OCI-LY3 (cell line): ENCODE measurements at regions not wholly inside any gene's neighbourhood (a gene's known extent, or its start where the extent isn't known, plus 50 kb on each side); places are given as distances from the start of the nearest gene placed in this dataset.

Experiments used
- H2AFZ ChIP-seq: fragments of 200-600, 300-600 bp; shearing (Covaris generic); 2 replicates; pipeline ENCODE4 v1.6.0; 2014; ENCODE audit warnings: antibody characterized with exemption, low read depth, low read length
- H3K27ac ChIP-seq: fragments of 200-600, 300-600 bp; sonication (generic); 2 replicates; pipeline ENCODE4 v1.5.1; 2014; ENCODE audit warnings: mild to moderate bottlenecking, low read length, moderate library complexity, mixed read lengths
- H3K27me3 ChIP-seq: fragments of 200-600, 300-600 bp; sonication (generic); 2 replicates; pipeline ENCODE4 v1.6.1; 2014; ENCODE audit warnings: low read depth, low read length, mixed read lengths
- H3K36me3 ChIP-seq: fragments of 200-600, 300-600 bp; sonication (generic); replicated peaks from 2 replicates; pipeline ENCODE3; 2014; ENCODE audit warnings: low read depth, low read length, mixed read lengths
- H3K4me1 ChIP-seq: fragments of 300-600, 200-600 bp; sonication (generic); 2 replicates; pipeline ENCODE4 v1.6.1; 2014; ENCODE audit warnings: low read length, mixed read lengths
- H3K4me2 ChIP-seq: fragments of 200-600, 300-600 bp; sonication (generic); 2 replicates; pipeline ENCODE4 v1.6.1; 2014; ENCODE audit warnings: low read length, mixed read lengths
- H3K4me3 ChIP-seq: fragments of 300-600, 200-600 bp; sonication (generic); 2 replicates; pipeline ENCODE4 v1.5.1; 2014; ENCODE audit warnings: antibody characterized with exemption, mild to moderate bottlenecking, low read length, moderate library complexity
- H3K79me2 ChIP-seq: fragments of 300-600, 200-600 bp; shearing (Covaris generic); 2 replicates; pipeline ENCODE4 v1.6.1; 2014; ENCODE audit warnings: mild to moderate bottlenecking, low read length, mixed read lengths
- H3K9ac ChIP-seq: fragments of 300-600, 200-600 bp; shearing (Covaris generic); 2 replicates; pipeline ENCODE4 v1.6.0; 2014; ENCODE audit warnings: mild to moderate bottlenecking, low read length, moderate library complexity
- H3K9me3 ChIP-seq: fragments of 200-600, 300-600 bp; shearing (Covaris generic); 2 replicates; pipeline ENCODE4 v1.6.1; 2014; ENCODE audit warnings: low read length, mixed read lengths; ENCODE audit not compliant: insufficient read depth
- H4K20me1 ChIP-seq: fragments of 200-600, 300-600 bp; sonication (generic); 2 replicates; pipeline ENCODE4 v1.6.1; 2016; ENCODE audit warnings: low read length, mixed read lengths; ENCODE audit not compliant: insufficient read depth
- CTCF ChIP-seq: fragments of 200-600, 300-600 bp; sonication (generic); IDR thresholded peaks from 2 replicates; pipeline ENCODE4 v1.5.1; 2014; ENCODE audit warnings: antibody characterized with exemption, low read length, low read depth
- EZH2phosphoT487 ChIP-seq: fragments of 200-600 bp; shearing (Covaris generic); IDR thresholded peaks from 2 replicates; pipeline ENCODE4 v1.6.1; 2018; ENCODE audit warnings: antibody characterized with exemption, mixed run types, low read depth

- Histone ChIP-seq H2AFZ (no peak overlapping the region), H3K36me3 (no peaks in the 10 kb centered on the region), H3K4me1 (no peaks in the 10 kb centered on the region), H3K4me2 (no peak overlapping the region), H3K4me3 (no peak overlapping the region), H3K27me3 (peaks cover 5% of the 10 kb centered on the region; the same call in 1 of the 2 replicates), H3K9me3 (0 out of 2 replicates have a peak, but pooled peaks cover 3% of the 10 kb centered on the region), H3K9ac (no peak overlapping the region), H4K20me1 (no peaks in the 10 kb centered on the region), H3K27ac (no peak overlapping the region), H3K79me2 (no peaks in the 10 kb centered on the region)
- TF ChIP-seq CTCF: no peak
- TF ChIP-seq EZH2phosphoT487: no peak
Measured at GRCh38 chr3:184440151-184440550, 60.3 kb downstream of the CHRD start.

GRCh38 chr3:184441202-184441900 is 61.5 kb downstream of the CHRD start:
- TF ChIP-seq CTCF (no peak), EZH2phosphoT487 (no peak)
- H3K4me1 ChIP-seq: no peaks in the 10 kb centered on the region
- no peaks in the 10 kb centered on the region for H3K36me3 ChIP-seq
- H3K9me3 ChIP-seq: 0 out of 2 replicates have a peak, but pooled peaks cover 3% of the 10 kb centered on the region
- H2AFZ ChIP-seq: no peak overlapping the region
- H3K79me2 ChIP-seq: no peaks in the 10 kb centered on the region
- H3K4me3 ChIP-seq: no peak overlapping the region
- H3K9ac ChIP-seq: no peak overlapping the region
- H3K27ac ChIP-seq: no peak overlapping the region
- no peak overlapping the region for H3K4me2 ChIP-seq
- peaks cover 5% of the 10 kb centered on the region; the same call in 1 of the 2 replicates for H3K27me3 ChIP-seq
- no peaks in the 10 kb centered on the region for H4K20me1 ChIP-seq

GRCh38 chr3:184443364-184443763 is 63.5 kb downstream of the CHRD start:
- no peaks in the 10 kb centered on the region for H3K36me3 ChIP-seq
- no peaks in the 10 kb centered on the region for H3K4me1 ChIP-seq
- H4K20me1 ChIP-seq: no peaks in the 10 kb centered on the region
- no peak overlapping the region for H3K4me3 ChIP-seq
- no peak overlapping the region for H3K9ac ChIP-seq
- no peaks in the 10 kb centered on the region for H3K79me2 ChIP-seq
- TF ChIP-seq CTCF: no peak
- TF ChIP-seq EZH2phosphoT487: no peak
- H3K27me3 ChIP-seq: peaks cover 5% of the 10 kb centered on the region; the same call in 1 of the 2 replicates
- H3K9me3 ChIP-seq: 0 out of 2 replicates have a peak, but pooled peaks cover 2% of the 10 kb centered on the region
- no peak overlapping the region for H2AFZ ChIP-seq
- H3K4me2 ChIP-seq: no peak overlapping the region
- no peak overlapping the region for H3K27ac ChIP-seq

GRCh38 chr3:184443831-184444230 is 64.0 kb downstream of the CHRD start:
- TF ChIP-seq CTCF (no peak), EZH2phosphoT487 (no peak)
- Histone ChIP-seq H3K9ac (no peak overlapping the region), H4K20me1 (no peaks in the 10 kb centered on the region), H3K9me3 (no peaks in the 10 kb centered on the region), H3K27ac (no peak overlapping the region), H3K4me3 (no peak overlapping the region), H3K4me2 (no peak overlapping the region), H3K36me3 (no peaks in the 10 kb centered on the region), H2AFZ (no peak overlapping the region), H3K79me2 (no peaks in the 10 kb centered on the region), H3K27me3 (peaks cover 5% of the 10 kb centered on the region; the same call in 1 of the 2 replicates), H3K4me1 (no peaks in the 10 kb centered on the region)
